Anterior cingulate cortex (tissue), 58 donors: ENCODE measurements at regions not wholly inside any gene's neighbourhood (a gene's known extent, or its start where the extent isn't known, plus 50 kb on each side); places are given as distances from the start of the nearest gene placed in this dataset.
"Not testable (repeated sequence)": the region's sequence is repeated elsewhere in the genome, so short reads cannot be mapped to it uniquely, and the experiment has no call there.

Experiments used
- DNase-seq, 58 donors: peaks; one replicate each; lab custom pipeline; 2025; lab: John Stamatoyannopoulos, UW

- DNase-seq: no peak
Measured at GRCh38 chr5:94102849-94103248, 361.4 kb upstream of the POU5F2 start.

- DNase-seq: not testable (repeated sequence)
Measured at GRCh38 chr5:94097384-94097783, 356.0 kb upstream of the POU5F2 start.

GRCh38 chr5:94094793-94095441, 353.5 kb upstream of the POU5F2 start:
- DNase-seq: no peak

- no peak for DNase-seq
Measured at GRCh38 chr5:94093300-94093699, 351.9 kb upstream of the POU5F2 start.

- DNase-seq: not testable (repeated sequence)
Measured at GRCh38 chr5:94086635-94087034, 345.2 kb upstream of the POU5F2 start.

- no peak for DNase-seq
Measured at GRCh38 chr5:94086194-94086593, 344.8 kb upstream of the POU5F2 start.

- no peak for DNase-seq
Measured at GRCh38 chr5:94082405-94082804, 341.0 kb upstream of the POU5F2 start.

- DNase-seq: no peak
Measured at GRCh38 chr5:94081088-94081487, 339.7 kb upstream of the POU5F2 start.

- no peak for DNase-seq
Measured at GRCh38 chr5:94080390-94080789, 339.0 kb upstream of the POU5F2 start.

- DNase-seq: no peak
Measured at GRCh38 chr5:94072116-94072515, 330.7 kb upstream of the POU5F2 start.

- no peak for DNase-seq
Measured at GRCh38 chr5:94066437-94067207, 325.2 kb upstream of the POU5F2 start.

GRCh38 chr5:94064025-94064424, 322.6 kb upstream of the POU5F2 start:
- no peak for DNase-seq

- DNase-seq: no peak
Measured at GRCh38 chr5:94057655-94058054, 316.3 kb upstream of the POU5F2 start.

GRCh38 chr5:94057217-94057616, 315.8 kb upstream of the POU5F2 start:
- DNase-seq: no peak

- not testable (repeated sequence) for DNase-seq
Measured at GRCh38 chr5:94049307-94049922, 308.0 kb upstream of the POU5F2 start.

- DNase-seq: no peak
Measured at GRCh38 chr5:94045839-94046782, 304.7 kb upstream of the POU5F2 start.

- DNase-seq: no peak
Measured at GRCh38 chr5:94043311-94043710, 301.9 kb upstream of the POU5F2 start.

- no peak for DNase-seq
Measured at GRCh38 chr5:94040591-94041148, 299.3 kb upstream of the POU5F2 start.

GRCh38 chr5:94039101-94039500, 297.7 kb upstream of the POU5F2 start:
- DNase-seq: no peak

GRCh38 chr5:94031631-94032030, 290.2 kb upstream of the POU5F2 start:
- DNase-seq: no peak
